K562 (cell line): ENCODE measurements at regions not wholly inside any gene's neighbourhood (a gene's known extent, or its start where the extent isn't known, plus 50 kb on each side); places are given as distances from the start of the nearest gene placed in this dataset.

Source experiments
- HIVEP1 ChIP-seq: fragments of 250-450 bp; sonication (Bioruptor Pico); IDR thresholded peaks from 2 replicates; pipeline ENCODE4 v1.4.0; 2020; ENCODE audit warnings: mild to moderate bottlenecking
- KDM5B ChIP-seq: fragments of 200-600 bp; sonication (generic); IDR thresholded peaks from 2 replicates; pipeline ENCODE4 v1.6.1; 2012; ENCODE audit warnings: low read depth, mild to moderate bottlenecking, moderate library complexity, low read length, control low read depth, inconsistent platforms; ENCODE audit not compliant: insufficient replicate concordance
- MYBL2 ChIP-seq, 2 experiments: fragments of 450-650 bp in 1 of 2; sonication (generic) in 1 of 2; formaldehyde crosslinking in 1 of 2; IDR thresholded peaks; 2 replicates each; pipeline versions ENCODE4 v1.6.1 to v1.8.1; 2017 to 2022; ENCODE audit warnings: borderline replicate concordance in 1 of 2, inconsistent platforms in 1 of 2, low read depth in 1 of 2, mild to moderate bottlenecking in 1 of 2, missing genetic modification reagents in 1 of 2, moderate library complexity in 1 of 2
- NEUROD1 ChIP-seq: fragments of 150-350 bp; IDR thresholded peaks from 2 replicates; pipeline ENCODE4 v1.6.1; 2014; ENCODE audit warnings: borderline replicate concordance, low read length, low read depth; ENCODE audit not compliant: partially characterized antibody
- ZNF175 ChIP-seq: fragments of 200-800 bp; sonication (Bioruptor generic); IDR thresholded peaks from 2 replicates; pipeline ENCODE4 v1.6.1; 2016; ENCODE audit warnings: low read depth, mild to moderate bottlenecking, missing genetic modification characterization, missing compliant biosample characterization
- ZNF431 ChIP-seq: sonication (generic); formaldehyde crosslinking; IDR thresholded peaks from 2 replicates; pipeline ENCODE4 v1.8.0; 2022; ENCODE audit warnings: mild to moderate bottlenecking, missing genetic modification reagents
- TF ChIP-seq, protein P1 (sequence below): fragments of 450-650 bp; IDR thresholded peaks from 2 replicates; pipeline ENCODE4 v1.6.1; 2016; ENCODE audit warnings: mild to moderate bottlenecking, moderate library complexity
- TF ChIP-seq, protein P2 (sequence below): fragments of 250-450 bp; sonication (Bioruptor Pico); IDR thresholded peaks from 2 replicates; pipeline ENCODE4 v1.5.0; 2021

DNA sequence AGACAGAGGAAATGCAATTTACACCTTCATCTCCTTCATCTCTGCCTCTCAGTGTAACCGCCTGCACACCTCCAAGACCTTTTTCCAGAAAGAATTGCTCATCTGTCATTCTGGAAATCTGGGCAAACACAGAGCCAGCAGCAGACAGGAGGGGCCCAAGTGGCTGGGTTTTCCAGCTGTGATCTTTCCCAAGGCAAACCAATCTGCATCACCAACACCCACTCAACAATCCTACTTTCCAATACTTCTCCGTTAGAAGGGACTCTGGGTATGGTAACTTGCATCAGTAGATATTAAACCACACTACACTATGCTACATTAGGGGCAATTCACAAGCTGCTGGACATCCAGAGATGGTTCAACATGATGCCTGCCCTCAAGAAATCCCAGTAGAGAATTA lies 781.8 kb upstream of the AUTS2 start (continued):
- TF ChIP-seq, protein P1, sequence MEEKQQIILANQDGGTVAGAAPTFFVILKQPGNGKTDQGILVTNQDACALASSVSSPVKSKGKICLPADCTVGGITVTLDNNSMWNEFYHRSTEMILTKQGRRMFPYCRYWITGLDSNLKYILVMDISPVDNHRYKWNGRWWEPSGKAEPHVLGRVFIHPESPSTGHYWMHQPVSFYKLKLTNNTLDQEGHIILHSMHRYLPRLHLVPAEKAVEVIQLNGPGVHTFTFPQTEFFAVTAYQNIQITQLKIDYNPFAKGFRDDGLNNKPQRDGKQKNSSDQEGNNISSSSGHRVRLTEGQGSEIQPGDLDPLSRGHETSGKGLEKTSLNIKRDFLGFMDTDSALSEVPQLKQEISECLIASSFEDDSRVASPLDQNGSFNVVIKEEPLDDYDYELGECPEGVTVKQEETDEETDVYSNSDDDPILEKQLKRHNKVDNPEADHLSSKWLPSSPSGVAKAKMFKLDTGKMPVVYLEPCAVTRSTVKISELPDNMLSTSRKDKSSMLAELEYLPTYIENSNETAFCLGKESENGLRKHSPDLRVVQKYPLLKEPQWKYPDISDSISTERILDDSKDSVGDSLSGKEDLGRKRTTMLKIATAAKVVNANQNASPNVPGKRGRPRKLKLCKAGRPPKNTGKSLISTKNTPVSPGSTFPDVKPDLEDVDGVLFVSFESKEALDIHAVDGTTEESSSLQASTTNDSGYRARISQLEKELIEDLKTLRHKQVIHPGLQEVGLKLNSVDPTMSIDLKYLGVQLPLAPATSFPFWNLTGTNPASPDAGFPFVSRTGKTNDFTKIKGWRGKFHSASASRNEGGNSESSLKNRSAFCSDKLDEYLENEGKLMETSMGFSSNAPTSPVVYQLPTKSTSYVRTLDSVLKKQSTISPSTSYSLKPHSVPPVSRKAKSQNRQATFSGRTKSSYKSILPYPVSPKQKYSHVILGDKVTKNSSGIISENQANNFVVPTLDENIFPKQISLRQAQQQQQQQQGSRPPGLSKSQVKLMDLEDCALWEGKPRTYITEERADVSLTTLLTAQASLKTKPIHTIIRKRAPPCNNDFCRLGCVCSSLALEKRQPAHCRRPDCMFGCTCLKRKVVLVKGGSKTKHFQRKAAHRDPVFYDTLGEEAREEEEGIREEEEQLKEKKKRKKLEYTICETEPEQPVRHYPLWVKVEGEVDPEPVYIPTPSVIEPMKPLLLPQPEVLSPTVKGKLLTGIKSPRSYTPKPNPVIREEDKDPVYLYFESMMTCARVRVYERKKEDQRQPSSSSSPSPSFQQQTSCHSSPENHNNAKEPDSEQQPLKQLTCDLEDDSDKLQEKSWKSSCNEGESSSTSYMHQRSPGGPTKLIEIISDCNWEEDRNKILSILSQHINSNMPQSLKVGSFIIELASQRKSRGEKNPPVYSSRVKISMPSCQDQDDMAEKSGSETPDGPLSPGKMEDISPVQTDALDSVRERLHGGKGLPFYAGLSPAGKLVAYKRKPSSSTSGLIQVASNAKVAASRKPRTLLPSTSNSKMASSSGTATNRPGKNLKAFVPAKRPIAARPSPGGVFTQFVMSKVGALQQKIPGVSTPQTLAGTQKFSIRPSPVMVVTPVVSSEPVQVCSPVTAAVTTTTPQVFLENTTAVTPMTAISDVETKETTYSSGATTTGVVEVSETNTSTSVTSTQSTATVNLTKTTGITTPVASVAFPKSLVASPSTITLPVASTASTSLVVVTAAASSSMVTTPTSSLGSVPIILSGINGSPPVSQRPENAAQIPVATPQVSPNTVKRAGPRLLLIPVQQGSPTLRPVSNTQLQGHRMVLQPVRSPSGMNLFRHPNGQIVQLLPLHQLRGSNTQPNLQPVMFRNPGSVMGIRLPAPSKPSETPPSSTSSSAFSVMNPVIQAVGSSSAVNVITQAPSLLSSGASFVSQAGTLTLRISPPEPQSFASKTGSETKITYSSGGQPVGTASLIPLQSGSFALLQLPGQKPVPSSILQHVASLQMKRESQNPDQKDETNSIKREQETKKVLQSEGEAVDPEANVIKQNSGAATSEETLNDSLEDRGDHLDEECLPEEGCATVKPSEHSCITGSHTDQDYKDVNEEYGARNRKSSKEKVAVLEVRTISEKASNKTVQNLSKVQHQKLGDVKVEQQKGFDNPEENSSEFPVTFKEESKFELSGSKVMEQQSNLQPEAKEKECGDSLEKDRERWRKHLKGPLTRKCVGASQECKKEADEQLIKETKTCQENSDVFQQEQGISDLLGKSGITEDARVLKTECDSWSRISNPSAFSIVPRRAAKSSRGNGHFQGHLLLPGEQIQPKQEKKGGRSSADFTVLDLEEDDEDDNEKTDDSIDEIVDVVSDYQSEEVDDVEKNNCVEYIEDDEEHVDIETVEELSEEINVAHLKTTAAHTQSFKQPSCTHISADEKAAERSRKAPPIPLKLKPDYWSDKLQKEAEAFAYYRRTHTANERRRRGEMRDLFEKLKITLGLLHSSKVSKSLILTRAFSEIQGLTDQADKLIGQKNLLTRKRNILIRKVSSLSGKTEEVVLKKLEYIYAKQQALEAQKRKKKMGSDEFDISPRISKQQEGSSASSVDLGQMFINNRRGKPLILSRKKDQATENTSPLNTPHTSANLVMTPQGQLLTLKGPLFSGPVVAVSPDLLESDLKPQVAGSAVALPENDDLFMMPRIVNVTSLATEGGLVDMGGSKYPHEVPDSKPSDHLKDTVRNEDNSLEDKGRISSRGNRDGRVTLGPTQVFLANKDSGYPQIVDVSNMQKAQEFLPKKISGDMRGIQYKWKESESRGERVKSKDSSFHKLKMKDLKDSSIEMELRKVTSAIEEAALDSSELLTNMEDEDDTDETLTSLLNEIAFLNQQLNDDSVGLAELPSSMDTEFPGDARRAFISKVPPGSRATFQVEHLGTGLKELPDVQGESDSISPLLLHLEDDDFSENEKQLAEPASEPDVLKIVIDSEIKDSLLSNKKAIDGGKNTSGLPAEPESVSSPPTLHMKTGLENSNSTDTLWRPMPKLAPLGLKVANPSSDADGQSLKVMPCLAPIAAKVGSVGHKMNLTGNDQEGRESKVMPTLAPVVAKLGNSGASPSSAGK = no peak
- TF ChIP-seq, protein P2, sequence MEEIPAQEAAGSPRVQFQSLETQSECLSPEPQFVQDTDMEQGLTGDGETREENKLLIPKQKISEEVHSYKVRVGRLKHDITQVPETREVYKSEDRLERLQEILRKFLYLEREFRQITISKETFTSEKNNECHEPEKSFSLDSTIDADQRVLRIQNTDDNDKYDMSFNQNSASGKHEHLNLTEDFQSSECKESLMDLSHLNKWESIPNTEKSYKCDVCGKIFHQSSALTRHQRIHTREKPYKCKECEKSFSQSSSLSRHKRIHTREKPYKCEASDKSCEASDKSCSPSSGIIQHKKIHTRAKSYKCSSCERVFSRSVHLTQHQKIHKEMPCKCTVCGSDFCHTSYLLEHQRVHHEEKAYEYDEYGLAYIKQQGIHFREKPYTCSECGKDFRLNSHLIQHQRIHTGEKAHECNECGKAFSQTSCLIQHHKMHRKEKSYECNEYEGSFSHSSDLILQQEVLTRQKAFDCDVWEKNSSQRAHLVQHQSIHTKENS (CRISPR knock-in tag) = no peak
- TF ChIP-seq ZNF431 (CRISPR knock-in tag) (no peak), KDM5B (no peak), HIVEP1 (no peak), NEUROD1 (no peak), ZNF175 (CRISPR knock-in tag) (no peak), MYBL2 (IDR thresholded peaks at IDR 0.05; ENCODE audit: low read depth) (no peak), MYBL2 (CRISPR knock-in tag; IDR thresholded peaks at IDR 0.05; ENCODE audit: borderline replicate concordance) (no peak)
